K562 (cell line): ENCODE measurements at regions not wholly inside any gene's neighbourhood (a gene's known extent, or its start where the extent isn't known, plus 50 kb on each side); places are given as distances from the start of the nearest gene placed in this dataset.

Source experiments
- DDX20 ChIP-seq: fragments of 450-650 bp; IDR thresholded peaks from 2 replicates; pipeline ENCODE4 v1.6.1; 2016; ENCODE audit warnings: missing genetic modification characterization, low read depth, mild to moderate bottlenecking, missing compliant biosample characterization, moderate library complexity
- REST ChIP-seq, 2 experiments: fragments of 450-650 bp; formaldehyde crosslinking in 1 of 2; IDR thresholded peaks; 2 replicates each; pipeline versions ENCODE4 v1.4.0 to v1.6.1; 2014 to 2020; ENCODE audit warnings: mild to moderate bottlenecking in 2 of 2, borderline replicate concordance in 1 of 2, low read depth in 1 of 2
- SMARCE1 ChIP-seq: fragments of 450-650 bp; IDR thresholded peaks from 2 replicates; pipeline ENCODE4 v1.7.1; 2016; ENCODE audit warnings: mild to moderate bottlenecking

DNA sequence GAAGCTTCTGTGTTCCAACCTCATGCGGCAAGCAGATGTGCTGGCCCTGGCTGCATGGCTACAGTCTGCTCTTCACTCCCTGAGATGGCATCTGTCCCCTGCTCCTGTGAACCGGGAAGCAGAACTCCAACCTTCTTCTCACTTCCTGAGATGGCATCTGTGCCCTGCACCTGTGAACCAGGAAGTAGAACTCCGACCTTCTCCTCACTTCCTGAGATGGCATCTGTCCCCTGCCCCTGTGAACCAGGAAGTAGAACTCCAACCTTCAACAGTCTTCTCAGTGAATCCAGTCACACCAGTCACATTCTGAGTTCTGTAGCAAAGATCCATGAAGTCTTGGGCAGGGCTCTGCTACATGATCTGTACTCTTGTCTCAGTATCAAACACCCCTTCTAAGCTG, 887.2 kb upstream of the KLHL29 start (continued):
- TF ChIP-seq REST (IDR thresholded peaks at IDR 0.05; ENCODE audit: borderline replicate concordance), result no peak
- TF ChIP-seq REST (CRISPR knock-in tag; IDR thresholded peaks at IDR 0.05; ENCODE audit: low read depth), result no peak
- TF ChIP-seq DDX20 (tag), result no peak
- no peak for TF ChIP-seq SMARCE1
